MM.1S (cell line): ENCODE measurements at regions not wholly inside any gene's neighbourhood (a gene's known extent, or its start where the extent isn't known, plus 50 kb on each side); places are given as distances from the start of the nearest gene placed in this dataset.

Experiments used
- DNase-seq: peaks from one replicate; pipeline ENCODE4 v3.0.0-alpha.2; 2015
- H2AFZ ChIP-seq: fragments of 300-600 bp; sonication (generic); 2 replicates; pipeline ENCODE4 v1.6.0; 2016; ENCODE audit warnings: antibody characterized with exemption, low read length
- H3F3A ChIP-seq: fragments of 300-600 bp; sonication (generic); 2 replicates; pipeline ENCODE4 v1.6.1; 2016; ENCODE audit warnings: mild to moderate bottlenecking, antibody characterized with exemption, low read length, moderate library complexity, mixed read lengths; ENCODE audit not compliant: insufficient read depth
- H3K27ac ChIP-seq: fragments of 300-600 bp; sonication (generic); 2 replicates; pipeline ENCODE4 v1.5.1; 2016; ENCODE audit warnings: mild to moderate bottlenecking, low read length
- H3K27me3 ChIP-seq: fragments of 300-600 bp; sonication (generic); replicated peaks from 2 replicates; pipeline ENCODE4 v1.6.0; 2016; ENCODE audit warnings: low read length; ENCODE audit not compliant: insufficient read depth
- H3K36me3 ChIP-seq: fragments of 300-600 bp; sonication (generic); replicated peaks from 2 replicates; pipeline ENCODE4 v1.6.1; 2016; ENCODE audit warnings: mild to moderate bottlenecking, low read length, mixed read lengths; ENCODE audit not compliant: insufficient read depth
- H3K4me1 ChIP-seq: fragments of 300-600 bp; sonication (generic); 2 replicates; pipeline ENCODE4 v1.6.1; 2016; ENCODE audit warnings: low read length, mixed read lengths
- H3K4me2 ChIP-seq: fragments of 300-600 bp; sonication (generic); 2 replicates; pipeline ENCODE4 v1.6.0; 2016; ENCODE audit warnings: low read depth, low read length
- H3K4me3 ChIP-seq: fragments of 300-600 bp; sonication (generic); 2 replicates; pipeline ENCODE4 v1.5.1; 2016; ENCODE audit warnings: low read length, mixed read lengths
- H3K79me2 ChIP-seq: fragments of 300-600 bp; sonication (generic); 2 replicates; pipeline ENCODE4 v1.6.1; 2016; ENCODE audit warnings: mixed run types, low read length, mixed read lengths
- H3K9ac ChIP-seq: fragments of 300-600 bp; sonication (generic); 2 replicates; pipeline ENCODE4 v1.6.1; 2016; ENCODE audit warnings: low read length, mixed read lengths
- H3K9me2 ChIP-seq: fragments of 300-600 bp; sonication (generic); replicated peaks from 2 replicates; pipeline ENCODE4 v1.6.1; 2016; ENCODE audit warnings: mild to moderate bottlenecking, low read length, mixed read lengths; ENCODE audit not compliant: insufficient read depth
- H3K9me3 ChIP-seq: fragments of 300-600 bp; sonication (generic); replicated peaks from 2 replicates; pipeline ENCODE4 v1.6.1; 2016; ENCODE audit warnings: mild to moderate bottlenecking, low read length, mixed read lengths; ENCODE audit not compliant: insufficient read depth
- H4K20me1 ChIP-seq: fragments of 300-600 bp; sonication (generic); 2 replicates; pipeline ENCODE4 v1.6.1; 2016; ENCODE audit warnings: mild to moderate bottlenecking, low read length, moderate library complexity, mixed read lengths; ENCODE audit not compliant: insufficient read depth
- EZH2 ChIP-seq: fragments of 300-600 bp; sonication (generic); optimal IDR thresholded peaks from 2 replicates; pipeline ENCODE3; 2017; ENCODE audit warnings: low read depth, mild to moderate bottlenecking, antibody characterized with exemption, low read length, mixed read lengths
- EZH2phosphoT487 ChIP-seq: fragments of 300-600 bp; sonication (generic); IDR thresholded peaks from 2 replicates; pipeline ENCODE4 v1.6.1; 2018; ENCODE audit warnings: antibody characterized with exemption, low read length
- TF ChIP-seq, protein P1 (sequence below): fragments of 300-600 bp; sonication (generic); IDR thresholded peaks from 2 replicates; pipeline ENCODE4 v1.5.1; 2016; ENCODE audit warnings: antibody characterized with exemption, low read length, mixed read lengths

DNA sequence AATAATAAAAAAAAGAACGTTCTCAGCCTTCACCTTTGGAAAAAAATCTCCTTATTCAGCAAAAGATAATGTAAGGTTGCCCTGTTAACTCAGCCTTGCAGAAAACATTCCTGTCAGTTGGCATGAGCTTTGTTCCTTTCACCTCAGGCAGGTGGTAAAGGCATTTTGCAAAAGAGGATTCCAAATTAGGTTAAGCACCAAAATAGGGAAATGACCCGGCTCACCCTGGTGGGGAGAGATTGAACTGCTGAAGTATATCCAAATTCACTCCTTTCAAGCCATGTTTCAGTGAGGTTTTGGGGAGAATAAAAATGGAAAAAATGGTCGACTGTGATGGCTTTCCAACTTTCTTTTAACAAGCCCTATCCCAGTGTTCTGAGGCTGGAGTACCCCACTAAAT, 1988.8 kb upstream of the PIK3C3 start:
- Histone ChIP-seq H3K36me3 (no peaks in the 10 kb centered on the region), H3K79me2 (no peaks in the 10 kb centered on the region), H3K4me1 (no peaks in the 10 kb centered on the region), H3F3A (no peaks in the 10 kb centered on the region), H3K27ac (no peak overlapping the region), H3K9me3 (no peaks in the 10 kb centered on the region), H4K20me1 (no peaks in the 10 kb centered on the region), H3K9me2 (no peaks in the 10 kb centered on the region), H3K4me3 (no peak overlapping the region), H3K4me2 (no peak overlapping the region), H3K9ac (no peak overlapping the region), H3K27me3 (no peaks in the 10 kb centered on the region), H2AFZ (no peak overlapping the region)
- DNase-seq = no peak
- TF ChIP-seq EZH2phosphoT487 (no peak), EZH2 (no peak)
- TF ChIP-seq, protein P1, sequence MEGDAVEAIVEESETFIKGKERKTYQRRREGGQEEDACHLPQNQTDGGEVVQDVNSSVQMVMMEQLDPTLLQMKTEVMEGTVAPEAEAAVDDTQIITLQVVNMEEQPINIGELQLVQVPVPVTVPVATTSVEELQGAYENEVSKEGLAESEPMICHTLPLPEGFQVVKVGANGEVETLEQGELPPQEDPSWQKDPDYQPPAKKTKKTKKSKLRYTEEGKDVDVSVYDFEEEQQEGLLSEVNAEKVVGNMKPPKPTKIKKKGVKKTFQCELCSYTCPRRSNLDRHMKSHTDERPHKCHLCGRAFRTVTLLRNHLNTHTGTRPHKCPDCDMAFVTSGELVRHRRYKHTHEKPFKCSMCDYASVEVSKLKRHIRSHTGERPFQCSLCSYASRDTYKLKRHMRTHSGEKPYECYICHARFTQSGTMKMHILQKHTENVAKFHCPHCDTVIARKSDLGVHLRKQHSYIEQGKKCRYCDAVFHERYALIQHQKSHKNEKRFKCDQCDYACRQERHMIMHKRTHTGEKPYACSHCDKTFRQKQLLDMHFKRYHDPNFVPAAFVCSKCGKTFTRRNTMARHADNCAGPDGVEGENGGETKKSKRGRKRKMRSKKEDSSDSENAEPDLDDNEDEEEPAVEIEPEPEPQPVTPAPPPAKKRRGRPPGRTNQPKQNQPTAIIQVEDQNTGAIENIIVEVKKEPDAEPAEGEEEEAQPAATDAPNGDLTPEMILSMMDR = peak; percentile 45

DNA sequence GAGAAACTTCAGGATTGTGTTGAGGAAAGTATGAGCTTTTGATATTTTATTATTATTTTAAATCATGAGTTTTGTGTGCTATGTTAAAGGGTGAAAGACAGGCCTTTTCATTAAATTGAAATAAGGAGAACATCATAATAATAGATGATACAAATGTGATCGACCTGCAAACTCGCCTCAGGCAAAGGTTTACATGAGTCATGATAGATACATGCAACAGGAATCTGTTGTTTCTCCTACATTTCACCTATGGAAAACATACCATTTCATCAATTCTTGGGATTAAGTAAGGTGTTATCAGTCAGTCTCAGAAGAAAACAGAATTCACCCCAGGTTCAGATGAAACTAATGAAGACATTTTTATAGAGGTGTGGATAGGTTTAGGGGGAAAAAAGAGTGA, 1992.5 kb upstream of the PIK3C3 start:
- TF ChIP-seq, protein P1 = no peak
- TF ChIP-seq EZH2 = no peak
- no peak for TF ChIP-seq EZH2phosphoT487
- Histone ChIP-seq H3K4me1 (peaks cover 22% of the 10 kb centered on the region), H3F3A (peaks cover 11% of the 10 kb centered on the region), H2AFZ (no peak overlapping the region), H3K4me2 (no peak overlapping the region), H3K9me3 (no peaks in the 10 kb centered on the region), H3K27me3 (no peaks in the 10 kb centered on the region), H4K20me1 (no peaks in the 10 kb centered on the region), H3K4me3 (no peak overlapping the region), H3K9me2 (no peaks in the 10 kb centered on the region), H3K9ac (no peak overlapping the region), H3K79me2 (no peaks in the 10 kb centered on the region), H3K27ac (no peak overlapping the region), H3K36me3 (no peaks in the 10 kb centered on the region)
- DNase-seq = no peak

DNA sequence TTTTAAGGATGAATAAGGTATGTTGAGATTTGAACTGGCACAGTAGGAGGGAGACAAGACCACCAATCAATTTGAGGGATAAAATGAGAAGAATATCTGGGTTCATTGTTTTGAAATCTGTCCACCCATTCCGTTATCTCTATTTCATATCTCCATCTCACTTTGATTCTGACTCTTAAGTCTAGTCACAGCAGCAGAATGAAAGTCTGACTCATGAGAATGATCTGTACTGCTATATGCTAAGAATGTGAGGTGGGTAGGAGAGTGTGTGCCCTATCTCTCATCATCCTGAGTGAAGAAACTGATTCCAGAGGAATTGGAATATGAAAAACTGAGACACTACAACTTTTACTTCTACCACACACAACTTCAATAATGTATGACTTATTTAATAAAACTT, 1994.5 kb upstream of the PIK3C3 start:
- no peaks in the 10 kb centered on the region for H3K9me3 ChIP-seq
- no peak for DNase-seq
- no peaks in the 10 kb centered on the region for H3K36me3 ChIP-seq
- no peaks in the 10 kb centered on the region for H3K79me2 ChIP-seq
- no peaks in the 10 kb centered on the region for H4K20me1 ChIP-seq
- no peak overlapping the region for H2AFZ ChIP-seq
- H3K4me2 ChIP-seq = no peak overlapping the region
- H3K4me1 ChIP-seq = peaks cover 22% of the 10 kb centered on the region
- no peak overlapping the region for H3K9ac ChIP-seq
- no peak overlapping the region for H3K27ac ChIP-seq
- H3K27me3 ChIP-seq = no peaks in the 10 kb centered on the region
- TF ChIP-seq, protein P1 = no peak
- TF ChIP-seq EZH2phosphoT487 (no peak), EZH2 (no peak)
- H3K4me3 ChIP-seq = no peak overlapping the region
- no peaks in the 10 kb centered on the region for H3K9me2 ChIP-seq
- H3F3A ChIP-seq = peaks cover 11% of the 10 kb centered on the region

DNA sequence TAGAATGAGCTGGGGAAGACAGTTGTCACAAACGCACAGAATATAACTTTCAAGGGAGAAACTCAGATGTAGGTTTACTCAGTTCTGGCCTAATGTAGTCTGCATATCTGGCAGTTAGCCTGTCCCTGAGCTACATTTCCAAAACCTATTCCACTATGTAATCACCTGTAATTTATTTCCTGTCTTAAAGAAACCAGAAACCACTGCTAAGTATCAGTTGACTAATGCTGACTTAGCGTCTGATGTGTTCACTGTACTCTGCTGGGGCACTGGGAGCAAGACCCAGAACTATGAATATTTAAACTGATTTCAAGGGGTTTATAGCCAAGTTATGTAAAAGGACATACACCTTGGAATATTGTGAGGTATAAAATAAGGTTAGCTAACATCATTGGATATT, 1995.2 kb upstream of the PIK3C3 start:
- no peak for TF ChIP-seq EZH2phosphoT487
- no peak for TF ChIP-seq EZH2
- TF ChIP-seq, protein P1 = no peak
- H3K9me2 ChIP-seq = no peaks in the 10 kb centered on the region
- H4K20me1 ChIP-seq = no peaks in the 10 kb centered on the region
- H3K4me3 ChIP-seq = no peak overlapping the region
- no peak overlapping the region for H3K9ac ChIP-seq
- H3K79me2 ChIP-seq = no peaks in the 10 kb centered on the region
- DNase-seq = peak; percentile 85
- peaks cover 11% of the 10 kb centered on the region for H3F3A ChIP-seq
- no peaks in the 10 kb centered on the region for H3K9me3 ChIP-seq
- H3K27ac ChIP-seq = peak overlapping the region; percentile 16; the same call in 1 of the 2 replicates
- H3K27me3 ChIP-seq = no peaks in the 10 kb centered on the region
- no peak overlapping the region for H2AFZ ChIP-seq
- peaks cover 22% of the 10 kb centered on the region for H3K4me1 ChIP-seq
- H3K36me3 ChIP-seq = no peaks in the 10 kb centered on the region
- H3K4me2 ChIP-seq = peak overlapping the region; percentile 41
